ENCODE measurements at regions not wholly inside any gene's neighbourhood (a gene's known extent, or its start where the extent isn't known, plus 50 kb on each side); places are given as distances from the start of the nearest gene placed in this dataset.

- TF ChIP-seq, protein P1, sequence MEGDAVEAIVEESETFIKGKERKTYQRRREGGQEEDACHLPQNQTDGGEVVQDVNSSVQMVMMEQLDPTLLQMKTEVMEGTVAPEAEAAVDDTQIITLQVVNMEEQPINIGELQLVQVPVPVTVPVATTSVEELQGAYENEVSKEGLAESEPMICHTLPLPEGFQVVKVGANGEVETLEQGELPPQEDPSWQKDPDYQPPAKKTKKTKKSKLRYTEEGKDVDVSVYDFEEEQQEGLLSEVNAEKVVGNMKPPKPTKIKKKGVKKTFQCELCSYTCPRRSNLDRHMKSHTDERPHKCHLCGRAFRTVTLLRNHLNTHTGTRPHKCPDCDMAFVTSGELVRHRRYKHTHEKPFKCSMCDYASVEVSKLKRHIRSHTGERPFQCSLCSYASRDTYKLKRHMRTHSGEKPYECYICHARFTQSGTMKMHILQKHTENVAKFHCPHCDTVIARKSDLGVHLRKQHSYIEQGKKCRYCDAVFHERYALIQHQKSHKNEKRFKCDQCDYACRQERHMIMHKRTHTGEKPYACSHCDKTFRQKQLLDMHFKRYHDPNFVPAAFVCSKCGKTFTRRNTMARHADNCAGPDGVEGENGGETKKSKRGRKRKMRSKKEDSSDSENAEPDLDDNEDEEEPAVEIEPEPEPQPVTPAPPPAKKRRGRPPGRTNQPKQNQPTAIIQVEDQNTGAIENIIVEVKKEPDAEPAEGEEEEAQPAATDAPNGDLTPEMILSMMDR (IDR thresholded peaks at IDR 0.05 in 4 of 5, conservative IDR thresholded peaks at IDR 0.05 in 1 of 5) = no peak
- no peak for TF ChIP-seq POLR2A (IDR thresholded peaks at IDR 0.05)
- H3K9me3 ChIP-seq = no peaks in the 10 kb centered on the region
- intact Hi-C loops (cut with DNase I; ENCODE audit: low total_unique reads) (no loop called here), in situ Hi-C loops (cut with MboI; ENCODE audit: low sequenced_read_pairs in 4 of 4) (no loop called here)
- DNase-seq = no peak
- no peak overlapping the region for H3K4me3 ChIP-seq
- H3K27ac ChIP-seq = no peak overlapping the region
- no peak for ATAC-seq
- H3K4me1 ChIP-seq = no peaks in the 10 kb centered on the region
- no peaks in the 10 kb centered on the region for H3K36me3 ChIP-seq
- no peaks in the 10 kb centered on the region for H3K27me3 ChIP-seq
Observed at GRCh38 chr5:18961234-18961633, 1026.8 kb downstream of the CDH18 start.

DNA sequence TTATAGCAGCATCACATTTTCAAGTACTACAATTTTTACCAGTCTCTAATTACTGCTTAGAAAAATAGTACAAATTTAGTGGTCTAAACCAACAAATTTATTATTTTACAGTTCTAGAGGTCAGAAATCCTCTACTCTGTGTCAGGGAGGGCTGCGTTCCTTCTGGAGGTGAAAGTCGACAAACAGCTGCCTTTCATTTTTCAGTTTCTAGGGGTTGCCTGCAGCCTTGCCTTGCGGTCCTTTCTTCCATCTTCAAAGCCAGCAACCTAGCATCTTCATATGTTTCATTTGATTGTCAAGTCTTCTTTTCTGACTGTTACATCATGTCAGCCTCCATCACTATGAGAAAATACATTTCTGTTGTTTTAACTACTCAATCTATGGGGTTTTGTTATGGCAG is 1022.1 kb downstream of the CDH18 start:
- in situ Hi-C loops (cut with MboI; ENCODE audit: low sequenced_read_pairs in 4 of 4) (no loop called here), intact Hi-C loops (cut with DNase I; ENCODE audit: low total_unique reads) (no loop called here)
- H3K36me3 ChIP-seq = no peaks in the 10 kb centered on the region
- DNase-seq = no peak
- no peaks in the 10 kb centered on the region for H3K27me3 ChIP-seq
- ATAC-seq = no peak
- no peaks in the 10 kb centered on the region for H3K9me3 ChIP-seq
- no peaks in the 10 kb centered on the region for H3K4me1 ChIP-seq
- H3K4me3 ChIP-seq = no peak overlapping the region
- no peak overlapping the region for H3K27ac ChIP-seq
- no peak for TF ChIP-seq POLR2A (IDR thresholded peaks at IDR 0.05)
- TF ChIP-seq, protein P1 (IDR thresholded peaks at IDR 0.05 in 4 of 5, conservative IDR thresholded peaks at IDR 0.05 in 1 of 5) = no peak

- intact Hi-C loops (cut with DNase I; ENCODE audit: low total_unique reads) = no loop called here
- ATAC-seq = no peak
Observed at GRCh38 chr5:18967637-18968036, 1020.4 kb downstream of the CDH18 start.

DNA sequence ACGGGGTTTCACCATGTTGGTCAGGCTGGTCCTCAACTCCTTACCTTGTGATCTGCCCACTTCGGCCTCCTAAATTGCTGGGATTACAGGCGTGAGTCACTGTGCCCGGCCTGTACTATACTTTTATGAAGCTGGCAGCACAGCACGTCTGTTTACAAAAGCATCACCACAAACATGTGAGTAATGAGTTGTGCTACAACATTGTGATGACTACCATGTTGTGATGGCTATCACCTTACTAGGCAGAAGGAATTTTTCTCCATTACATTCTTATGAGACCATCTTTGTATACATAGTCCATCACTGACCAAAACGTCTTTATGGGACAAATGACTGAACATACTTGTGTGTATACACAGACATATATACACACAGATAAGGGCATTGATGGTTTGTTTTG is 1019.0 kb downstream of the CDH18 start:
- ATAC-seq = no peak
- no peak overlapping the region for H3K4me3 ChIP-seq
- DNase-seq = no peak
- intact Hi-C loops (cut with DNase I; ENCODE audit: low total_unique reads) (no loop called here), in situ Hi-C loops (cut with MboI; ENCODE audit: low sequenced_read_pairs in 4 of 4) (no loop called here)
- H3K4me1 ChIP-seq = no peaks in the 10 kb centered on the region
- H3K27ac ChIP-seq = no peak overlapping the region
- TF ChIP-seq POLR2A (IDR thresholded peaks at IDR 0.05) = no peak
- TF ChIP-seq, protein P1 (IDR thresholded peaks at IDR 0.05 in 4 of 5, conservative IDR thresholded peaks at IDR 0.05 in 1 of 5) = no peak
- no peaks in the 10 kb centered on the region for H3K9me3 ChIP-seq
- no peaks in the 10 kb centered on the region for H3K27me3 ChIP-seq
- no peaks in the 10 kb centered on the region for H3K36me3 ChIP-seq

More at GRCh38 chr5:18967637-18968036, 1020.4 kb downstream of the CDH18 start:
- TF ChIP-seq POLR2A (IDR thresholded peaks at IDR 0.05) = no peak
- TF ChIP-seq, protein P1 (IDR thresholded peaks at IDR 0.05 in 4 of 5, conservative IDR thresholded peaks at IDR 0.05 in 1 of 5) = no peak
- H3K4me1 ChIP-seq = no peaks in the 10 kb centered on the region
- no peak overlapping the region for H3K4me3 ChIP-seq
- no peak overlapping the region for H3K27ac ChIP-seq
- H3K36me3 ChIP-seq = no peaks in the 10 kb centered on the region
- in situ Hi-C loops (cut with MboI; ENCODE audit: low sequenced_read_pairs in 4 of 4) = no loop called here
- no peak for DNase-seq
- no peaks in the 10 kb centered on the region for H3K27me3 ChIP-seq
- no peaks in the 10 kb centered on the region for H3K9me3 ChIP-seq

DNA sequence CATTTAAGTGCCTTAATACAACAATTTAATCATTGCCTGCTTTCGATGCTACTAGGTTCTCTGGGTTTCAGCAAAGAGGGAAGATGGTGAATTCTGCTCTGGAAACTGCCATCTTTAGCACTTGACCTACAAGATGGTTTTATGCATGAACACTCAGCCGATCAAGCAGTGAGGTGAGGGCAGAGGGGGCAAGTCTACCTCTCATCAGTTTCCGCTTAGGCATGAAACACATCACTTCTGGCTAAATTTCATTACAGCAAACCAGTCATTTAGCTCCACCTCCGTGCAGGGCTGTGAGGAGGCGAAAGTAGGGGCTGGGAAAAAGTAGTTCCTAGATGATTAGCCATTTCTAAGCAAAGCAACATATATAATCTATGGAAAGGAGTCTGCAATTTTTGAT is 1018.0 kb downstream of the CDH18 start:
- ATAC-seq = no peak
- Histone ChIP-seq H3K4me3 (no peak overlapping the region), H3K4me1 (no peaks in the 10 kb centered on the region), H3K27me3 (no peaks in the 10 kb centered on the region), H3K36me3 (no peaks in the 10 kb centered on the region), H3K27ac (no peak overlapping the region), H3K9me3 (no peaks in the 10 kb centered on the region)
- no peak for TF ChIP-seq POLR2A (IDR thresholded peaks at IDR 0.05)
- TF ChIP-seq, protein P1 (IDR thresholded peaks at IDR 0.05 in 4 of 5, conservative IDR thresholded peaks at IDR 0.05 in 1 of 5) = no peak
- no peak for DNase-seq
- in situ Hi-C loops (cut with MboI; ENCODE audit: low sequenced_read_pairs in 4 of 4) (no loop called here), intact Hi-C loops (cut with DNase I; ENCODE audit: low total_unique reads) (no loop called here)
